C4-2B (cell line): ENCODE measurements at regions not wholly inside any gene's neighbourhood (a gene's known extent, or its start where the extent isn't known, plus 50 kb on each side); places are given as distances from the start of the nearest gene placed in this dataset.

Source experiments
- ZFX ChIP-seq: fragments of 450-650 bp; IDR thresholded peaks from 2 replicates; pipeline ENCODE4 v1.6.1; 2017
- TF ChIP-seq, protein P1 (sequence below): fragments of 450-650 bp; conservative IDR thresholded peaks from 2 replicates; pipeline ENCODE4 v1.5.1; 2017; ENCODE audit warnings: mild to moderate bottlenecking

DNA sequence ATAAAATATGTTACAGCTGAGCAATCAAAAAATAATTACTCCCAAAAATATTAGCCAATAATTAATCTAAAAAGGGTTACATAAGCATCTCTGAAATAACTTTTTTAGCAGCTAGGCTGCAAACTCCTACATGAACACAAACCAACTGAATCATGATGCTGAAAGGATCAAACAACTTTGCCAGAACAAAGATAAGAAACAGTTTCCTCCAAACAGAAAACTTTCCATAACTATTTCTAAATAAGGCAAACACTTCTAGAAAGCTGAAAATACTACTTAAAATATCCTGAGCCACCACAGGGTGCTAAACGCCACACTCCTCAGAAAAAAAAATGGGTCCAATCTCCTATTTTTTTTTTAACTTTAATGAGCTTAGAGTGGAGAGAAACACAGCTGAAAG is 68.6 kb upstream of the ARHGAP32 start:
- TF ChIP-seq, protein P1, sequence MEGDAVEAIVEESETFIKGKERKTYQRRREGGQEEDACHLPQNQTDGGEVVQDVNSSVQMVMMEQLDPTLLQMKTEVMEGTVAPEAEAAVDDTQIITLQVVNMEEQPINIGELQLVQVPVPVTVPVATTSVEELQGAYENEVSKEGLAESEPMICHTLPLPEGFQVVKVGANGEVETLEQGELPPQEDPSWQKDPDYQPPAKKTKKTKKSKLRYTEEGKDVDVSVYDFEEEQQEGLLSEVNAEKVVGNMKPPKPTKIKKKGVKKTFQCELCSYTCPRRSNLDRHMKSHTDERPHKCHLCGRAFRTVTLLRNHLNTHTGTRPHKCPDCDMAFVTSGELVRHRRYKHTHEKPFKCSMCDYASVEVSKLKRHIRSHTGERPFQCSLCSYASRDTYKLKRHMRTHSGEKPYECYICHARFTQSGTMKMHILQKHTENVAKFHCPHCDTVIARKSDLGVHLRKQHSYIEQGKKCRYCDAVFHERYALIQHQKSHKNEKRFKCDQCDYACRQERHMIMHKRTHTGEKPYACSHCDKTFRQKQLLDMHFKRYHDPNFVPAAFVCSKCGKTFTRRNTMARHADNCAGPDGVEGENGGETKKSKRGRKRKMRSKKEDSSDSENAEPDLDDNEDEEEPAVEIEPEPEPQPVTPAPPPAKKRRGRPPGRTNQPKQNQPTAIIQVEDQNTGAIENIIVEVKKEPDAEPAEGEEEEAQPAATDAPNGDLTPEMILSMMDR: no peak
- no peak for TF ChIP-seq ZFX
